GM12872 (cell line): ENCODE measurements at regions not wholly inside any gene's neighbourhood (a gene's known extent, or its start where the extent isn't known, plus 50 kb on each side); places are given as distances from the start of the nearest gene placed in this dataset.

ENCODE experiments used
- TF ChIP-seq, protein P1 (sequence below): IDR thresholded peaks from 3 replicates; pipeline ENCODE4 v1.5.1; 2011; ENCODE audit warnings: low read depth, mild to moderate bottlenecking, low read length, moderate library complexity; ENCODE audit not compliant: insufficient read depth

DNA sequence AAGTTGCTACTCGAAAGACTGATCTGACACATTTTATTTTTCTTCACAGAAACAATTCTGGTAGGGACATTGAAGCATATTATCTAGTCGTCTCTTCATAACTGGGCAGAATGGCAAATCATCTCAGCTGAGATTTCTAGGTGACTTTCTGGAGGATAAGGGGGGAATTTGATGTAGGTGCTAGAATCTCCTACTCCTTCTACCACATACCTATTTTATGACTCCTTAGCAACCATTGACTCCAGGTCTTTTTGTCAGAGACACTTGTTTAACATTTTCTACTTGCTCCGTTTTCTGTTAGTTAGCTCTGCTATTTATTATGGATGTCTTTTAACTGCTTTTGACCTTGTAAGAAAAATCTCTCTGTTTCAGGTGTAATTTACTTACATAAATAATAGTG, 380.9 kb upstream of the SEMA3C start:
- TF ChIP-seq, protein P1, sequence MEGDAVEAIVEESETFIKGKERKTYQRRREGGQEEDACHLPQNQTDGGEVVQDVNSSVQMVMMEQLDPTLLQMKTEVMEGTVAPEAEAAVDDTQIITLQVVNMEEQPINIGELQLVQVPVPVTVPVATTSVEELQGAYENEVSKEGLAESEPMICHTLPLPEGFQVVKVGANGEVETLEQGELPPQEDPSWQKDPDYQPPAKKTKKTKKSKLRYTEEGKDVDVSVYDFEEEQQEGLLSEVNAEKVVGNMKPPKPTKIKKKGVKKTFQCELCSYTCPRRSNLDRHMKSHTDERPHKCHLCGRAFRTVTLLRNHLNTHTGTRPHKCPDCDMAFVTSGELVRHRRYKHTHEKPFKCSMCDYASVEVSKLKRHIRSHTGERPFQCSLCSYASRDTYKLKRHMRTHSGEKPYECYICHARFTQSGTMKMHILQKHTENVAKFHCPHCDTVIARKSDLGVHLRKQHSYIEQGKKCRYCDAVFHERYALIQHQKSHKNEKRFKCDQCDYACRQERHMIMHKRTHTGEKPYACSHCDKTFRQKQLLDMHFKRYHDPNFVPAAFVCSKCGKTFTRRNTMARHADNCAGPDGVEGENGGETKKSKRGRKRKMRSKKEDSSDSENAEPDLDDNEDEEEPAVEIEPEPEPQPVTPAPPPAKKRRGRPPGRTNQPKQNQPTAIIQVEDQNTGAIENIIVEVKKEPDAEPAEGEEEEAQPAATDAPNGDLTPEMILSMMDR: no peak

DNA sequence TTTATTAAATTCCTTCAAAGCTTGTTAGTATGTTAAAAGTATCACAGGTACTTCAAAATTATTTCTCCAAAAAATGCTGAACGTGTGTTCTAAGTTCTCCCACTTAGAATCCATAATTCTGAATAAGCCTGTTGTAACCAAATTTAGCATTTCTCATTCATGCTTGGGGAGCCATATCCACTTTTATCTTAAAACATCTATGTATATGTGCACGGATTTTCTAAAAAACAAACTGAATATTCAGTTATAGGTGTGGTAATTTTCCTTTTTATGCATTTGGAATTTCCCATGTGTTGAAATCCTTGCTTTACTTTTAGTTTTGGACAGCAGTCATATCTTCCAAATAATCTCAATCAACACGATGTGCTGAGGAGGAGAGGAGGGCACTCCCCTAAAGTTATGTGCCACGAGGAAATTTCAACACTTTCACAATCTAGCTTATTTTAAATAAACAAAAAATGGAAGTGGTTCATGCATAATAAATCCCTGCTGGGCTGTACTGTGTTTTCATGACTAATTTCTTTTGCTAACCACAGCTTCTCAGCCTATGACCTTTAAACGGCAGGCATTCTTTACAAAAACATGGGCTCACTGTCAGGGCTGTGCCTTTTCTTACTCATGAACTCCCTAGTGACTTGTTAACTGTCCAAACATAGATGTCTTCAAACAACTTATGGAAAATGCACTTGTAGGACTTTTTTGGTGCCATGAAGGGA, 380.3 kb upstream of the SEMA3C start:
- TF ChIP-seq, protein P1: no peak

DNA sequence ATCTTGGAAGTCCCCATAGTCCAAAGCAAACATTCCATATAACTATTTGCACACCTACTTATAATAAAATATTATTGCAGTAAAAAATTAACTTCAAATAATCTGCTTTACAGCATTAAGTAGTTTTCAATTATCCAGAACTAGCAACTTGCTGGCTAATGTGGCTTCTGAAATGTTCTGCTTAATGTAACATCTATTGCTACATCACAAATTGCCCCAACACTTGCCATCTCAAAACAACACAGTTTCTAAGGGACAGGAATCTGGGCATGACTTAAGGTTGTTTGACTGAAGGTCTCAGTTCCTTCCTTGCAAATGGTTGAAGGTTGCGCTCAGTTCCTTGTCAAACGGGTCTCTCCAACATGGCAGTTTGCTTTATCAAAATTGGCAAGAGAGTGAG, 378.5 kb upstream of the SEMA3C start:
- TF ChIP-seq, protein P1: no peak

DNA sequence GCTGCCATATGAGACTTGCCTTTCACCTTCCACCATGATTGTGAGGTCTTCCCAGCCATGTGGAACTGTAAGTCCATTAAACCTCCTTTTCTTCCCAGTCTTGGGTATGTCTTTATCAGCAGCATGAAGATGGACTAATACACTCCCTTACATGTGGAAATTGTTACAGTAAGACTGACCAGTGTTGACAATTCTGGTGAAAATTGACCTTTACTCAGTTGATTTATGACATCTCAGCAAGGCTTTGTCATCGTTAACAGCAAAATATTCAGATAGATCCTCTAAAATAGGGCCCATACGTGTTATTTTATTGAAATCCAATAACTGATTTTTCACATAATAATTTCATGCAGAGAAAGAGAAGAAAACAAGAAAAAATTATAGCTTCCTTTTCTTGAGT, 377.9 kb upstream of the SEMA3C start:
- TF ChIP-seq, protein P1: no peak

DNA sequence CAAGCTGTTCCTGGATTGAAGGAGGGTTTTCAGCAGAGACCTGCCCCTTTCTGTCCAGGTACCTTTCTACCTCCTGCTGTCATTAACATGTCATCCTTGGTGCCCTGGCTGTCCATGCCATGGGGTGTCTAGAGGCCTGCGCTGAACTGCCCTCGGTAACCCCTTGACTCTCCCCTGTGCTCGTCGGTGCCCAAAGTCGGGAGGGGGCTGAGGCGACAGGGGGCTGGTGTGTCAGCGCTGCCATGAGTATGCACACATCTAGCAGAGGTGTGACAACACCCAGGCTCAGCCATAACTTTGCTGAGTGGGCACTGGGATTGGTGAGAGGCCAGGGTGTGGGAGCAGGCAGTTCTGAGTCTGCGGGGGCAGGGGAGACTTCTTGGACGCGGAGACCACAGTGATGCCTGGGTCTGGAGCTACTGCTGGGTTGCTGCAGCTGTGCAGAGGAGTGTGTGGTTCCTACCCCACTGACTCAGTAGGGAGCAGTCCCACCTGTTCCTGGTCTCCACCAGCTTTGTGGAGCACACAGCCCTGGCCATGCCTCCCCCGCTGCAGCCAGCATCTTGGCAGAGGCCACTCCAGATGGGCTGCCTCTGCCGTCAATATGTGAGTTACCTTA, 376.2 kb upstream of the SEMA3C start:
- TF ChIP-seq, protein P1: no peak

DNA sequence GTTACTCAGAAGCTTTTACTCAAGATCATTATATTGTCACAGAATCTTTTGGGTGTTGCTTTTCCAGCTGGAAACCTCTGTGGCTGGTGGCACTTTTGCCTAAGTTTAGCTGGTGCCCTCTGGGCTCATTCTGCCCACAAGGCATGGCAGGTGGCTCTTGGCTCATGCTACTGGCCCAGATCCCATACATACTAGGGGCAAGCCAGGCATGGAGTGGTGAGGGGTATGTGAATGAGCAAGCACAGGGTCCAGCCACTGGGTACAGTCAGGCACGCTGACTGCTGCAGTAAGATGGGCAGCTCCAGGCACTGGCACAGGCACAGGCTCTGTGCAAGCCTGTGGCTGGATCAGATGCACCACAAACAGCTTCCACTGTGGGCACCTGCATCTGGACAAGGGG, 375.0 kb upstream of the SEMA3C start:
- TF ChIP-seq, protein P1: no peak

DNA sequence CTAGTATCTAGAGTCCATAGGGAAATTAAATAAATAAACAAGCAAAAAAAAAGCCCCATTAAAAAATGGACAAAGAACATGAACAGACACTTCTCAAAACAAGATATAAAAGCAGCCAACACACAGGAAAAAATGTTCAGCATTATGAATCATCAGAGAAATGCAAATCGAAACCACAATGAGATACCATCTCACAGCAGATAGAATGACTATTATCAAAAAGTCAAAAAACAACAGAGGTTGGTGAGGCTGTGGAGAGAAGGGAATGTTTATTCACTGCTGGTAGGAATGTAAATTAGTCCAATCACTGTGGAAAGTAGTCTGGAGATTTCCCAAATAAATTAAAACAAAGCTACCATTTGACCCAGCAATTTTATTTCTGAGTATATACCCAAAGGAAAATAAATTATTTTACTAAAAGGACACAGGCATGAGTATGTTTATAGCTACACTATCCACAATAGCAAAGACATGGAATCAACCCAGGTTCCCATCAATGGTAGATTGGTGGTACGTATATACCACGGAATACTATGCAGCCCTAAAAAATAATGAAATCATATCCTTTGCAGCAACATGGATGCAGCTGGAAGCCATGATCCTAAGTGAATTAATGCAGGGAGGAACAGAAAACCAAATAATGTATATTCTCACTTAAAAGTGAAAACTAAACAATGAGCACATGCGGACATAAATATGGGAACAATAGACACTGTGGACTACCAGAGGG, 366.5 kb upstream of the SEMA3C start:
- TF ChIP-seq, protein P1: no peak
